Fibroblast of peridontal ligament (primary cell): ENCODE measurements at regions not wholly inside any gene's neighbourhood (a gene's known extent, or its start where the extent isn't known, plus 50 kb on each side); places are given as distances from the start of the nearest gene placed in this dataset.
"Not testable (repeated sequence)": the region's sequence is repeated elsewhere in the genome, so short reads cannot be mapped to it uniquely, and the experiment has no call there.

Experiments
- DNase-seq: peaks from one replicate; pipeline ENCODE4 v3.0.0-alpha.2; 2010; ENCODE audit errors: extremely low read depth

- DNase-seq, result peak; percentile 98
Observed at GRCh38 chr1:244322791-244323521, 128.8 kb downstream of the ADSS2 start.

DNA sequence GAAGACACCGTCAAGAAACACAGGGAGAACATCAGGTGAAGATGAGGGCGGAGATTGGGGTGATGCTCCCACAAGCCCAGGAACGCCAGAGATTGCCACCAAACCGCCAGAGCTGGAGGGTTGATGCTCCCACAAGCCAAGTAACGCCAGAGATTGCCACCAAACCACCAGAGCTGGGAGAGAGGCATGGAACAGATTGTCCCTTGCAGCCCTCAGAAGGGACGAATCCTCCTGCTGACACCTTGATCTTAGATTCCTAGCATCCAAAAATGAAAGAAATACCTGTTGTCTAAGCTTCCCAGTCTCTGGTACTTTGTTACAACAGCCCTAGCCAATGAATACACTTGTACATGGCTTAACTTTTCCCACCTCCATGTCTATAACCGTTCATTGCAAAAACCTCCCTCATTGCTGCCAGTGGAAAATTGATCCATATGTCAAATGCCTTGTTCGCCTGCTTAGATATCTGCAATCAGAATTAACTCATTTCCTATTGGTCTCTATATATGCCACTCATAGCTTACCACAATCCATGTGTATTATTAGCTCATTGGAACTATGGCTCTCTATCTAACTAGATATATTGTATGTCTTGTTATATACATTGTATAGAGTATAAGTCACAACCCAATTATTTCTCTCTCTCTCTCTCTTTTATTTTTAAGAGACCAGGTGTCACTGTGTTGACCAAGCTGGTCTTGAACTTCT, 127.4 kb downstream of the ADSS2 start:
- DNase-seq, result no peak

GRCh38 chr1:244325056-244325758, 126.5 kb downstream of the ADSS2 start:
- peak; percentile 36 for DNase-seq

DNA sequence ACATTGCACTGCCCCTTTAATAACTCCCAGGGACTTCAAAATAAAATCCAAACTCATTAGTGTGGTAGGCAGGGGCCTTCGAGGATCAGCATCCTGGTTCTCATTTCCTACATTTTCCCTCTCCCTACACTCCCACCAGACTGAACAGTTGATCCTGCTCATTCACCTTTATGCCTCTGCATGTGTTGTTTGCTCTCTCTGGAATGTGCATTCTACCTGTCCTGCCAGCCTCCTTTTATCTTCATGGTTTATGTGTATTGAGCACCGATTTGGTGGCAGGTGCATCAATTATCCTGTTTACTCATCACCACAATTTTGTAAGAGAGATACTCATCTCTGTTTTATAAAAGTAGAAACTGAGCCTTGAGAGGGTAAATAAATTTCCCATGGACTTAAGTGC, 125.0 kb downstream of the ADSS2 start:
- no peak for DNase-seq

DNA sequence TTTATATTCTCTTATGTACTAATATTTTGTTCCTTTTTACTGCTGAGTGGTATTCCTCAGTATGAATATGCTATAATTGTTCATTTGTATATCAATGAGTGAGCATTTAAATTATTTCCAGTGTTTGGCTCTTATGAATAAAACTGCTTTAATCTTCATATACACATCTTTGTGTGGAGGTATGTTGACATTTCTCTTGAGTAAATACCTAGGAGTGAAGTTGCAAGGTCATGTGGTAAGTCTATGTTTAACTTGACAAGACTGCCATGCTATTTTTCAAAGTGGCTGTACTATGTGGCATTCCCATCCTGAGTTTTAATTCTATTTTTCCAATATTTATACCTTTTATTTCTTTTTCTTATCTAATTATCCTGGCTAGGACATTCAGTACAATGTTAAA, 124.2 kb downstream of the ADSS2 start:
- DNase-seq, result no peak

- DNase-seq, result no peak
Observed at GRCh38 chr1:244328476-244328875, 123.2 kb downstream of the ADSS2 start.

- DNase-seq, result no peak
Observed at GRCh38 chr1:244329591-244330317, 122.0 kb downstream of the ADSS2 start.

GRCh38 chr1:244330318-244330625, 121.4 kb downstream of the ADSS2 start:
- no peak for DNase-seq

- DNase-seq, result not testable (repeated sequence)
Observed at GRCh38 chr1:244332761-244333160, 118.9 kb downstream of the ADSS2 start.

GRCh38 chr1:244334315-244334714, 117.4 kb downstream of the ADSS2 start:
- not testable (repeated sequence) for DNase-seq

GRCh38 chr1:244334842-244335241, 116.9 kb downstream of the ADSS2 start:
- DNase-seq, result not testable (repeated sequence)

DNA sequence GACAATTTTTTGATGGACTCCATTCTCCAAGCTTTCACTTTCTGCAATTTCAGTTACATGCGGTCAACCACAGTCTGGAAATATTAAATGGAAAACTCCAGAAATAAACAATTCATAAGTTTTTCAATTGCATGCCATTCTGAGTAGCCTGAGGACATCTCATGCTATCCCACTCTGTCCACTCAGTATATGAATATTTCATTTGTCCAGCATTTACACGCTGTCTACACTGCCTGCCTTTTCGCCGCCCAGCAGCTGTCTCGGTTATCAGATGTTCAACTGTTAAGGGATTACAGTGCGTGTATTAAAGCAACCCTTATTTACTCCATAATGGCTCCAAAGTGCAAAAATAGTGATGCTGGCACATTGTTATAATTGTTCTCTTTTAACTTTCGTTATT, 116.3 kb downstream of the ADSS2 start:
- DNase-seq, result no peak

- DNase-seq, result no peak
Observed at GRCh38 chr1:244336232-244336899, 115.3 kb downstream of the ADSS2 start.

GRCh38 chr1:244337839-244338238, 113.9 kb downstream of the ADSS2 start:
- no peak for DNase-seq

- DNase-seq, result no peak
Observed at GRCh38 chr1:244339073-244339692, 112.5 kb downstream of the ADSS2 start.

GRCh38 chr1:244339776-244340175, 111.9 kb downstream of the ADSS2 start:
- no peak for DNase-seq

DNA sequence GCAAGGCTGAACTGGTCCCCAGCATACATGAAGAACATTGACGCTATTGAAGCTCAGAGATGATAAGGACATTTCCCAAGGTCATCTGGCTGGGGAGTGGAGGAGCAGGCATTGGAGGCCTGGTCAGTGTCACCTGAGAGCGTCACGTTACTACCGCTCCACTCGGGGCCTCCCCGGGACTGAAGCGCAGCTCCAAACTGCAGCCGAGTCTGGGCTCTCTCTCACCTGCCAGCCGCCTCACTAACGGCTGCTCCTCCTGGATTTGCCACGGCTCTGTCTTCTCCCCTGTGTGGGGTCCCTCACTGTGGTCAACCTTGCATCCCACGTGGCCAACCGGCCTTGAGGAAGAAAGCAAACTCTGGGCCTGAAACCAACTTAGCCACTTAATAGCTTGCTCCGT, 111.3 kb downstream of the ADSS2 start:
- no peak for DNase-seq

GRCh38 chr1:244341455-244342450, 110.0 kb downstream of the ADSS2 start:
- no peak for DNase-seq

GRCh38 chr1:244344001-244344400, 107.7 kb downstream of the ADSS2 start:
- DNase-seq, result no peak
